ENCODE measurements at regions not wholly inside any gene's neighbourhood (a gene's known extent, or its start where the extent isn't known, plus 50 kb on each side); places are given as distances from the start of the nearest gene placed in this dataset.

- TF ChIP-seq, protein P1, sequence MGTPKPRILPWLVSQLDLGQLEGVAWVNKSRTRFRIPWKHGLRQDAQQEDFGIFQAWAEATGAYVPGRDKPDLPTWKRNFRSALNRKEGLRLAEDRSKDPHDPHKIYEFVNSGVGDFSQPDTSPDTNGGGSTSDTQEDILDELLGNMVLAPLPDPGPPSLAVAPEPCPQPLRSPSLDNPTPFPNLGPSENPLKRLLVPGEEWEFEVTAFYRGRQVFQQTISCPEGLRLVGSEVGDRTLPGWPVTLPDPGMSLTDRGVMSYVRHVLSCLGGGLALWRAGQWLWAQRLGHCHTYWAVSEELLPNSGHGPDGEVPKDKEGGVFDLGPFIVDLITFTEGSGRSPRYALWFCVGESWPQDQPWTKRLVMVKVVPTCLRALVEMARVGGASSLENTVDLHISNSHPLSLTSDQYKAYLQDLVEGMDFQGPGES (IDR thresholded peaks at IDR 0.05; ENCODE audit: low read depth, low read length), result no peak
- TF ChIP-seq, protein P2, sequence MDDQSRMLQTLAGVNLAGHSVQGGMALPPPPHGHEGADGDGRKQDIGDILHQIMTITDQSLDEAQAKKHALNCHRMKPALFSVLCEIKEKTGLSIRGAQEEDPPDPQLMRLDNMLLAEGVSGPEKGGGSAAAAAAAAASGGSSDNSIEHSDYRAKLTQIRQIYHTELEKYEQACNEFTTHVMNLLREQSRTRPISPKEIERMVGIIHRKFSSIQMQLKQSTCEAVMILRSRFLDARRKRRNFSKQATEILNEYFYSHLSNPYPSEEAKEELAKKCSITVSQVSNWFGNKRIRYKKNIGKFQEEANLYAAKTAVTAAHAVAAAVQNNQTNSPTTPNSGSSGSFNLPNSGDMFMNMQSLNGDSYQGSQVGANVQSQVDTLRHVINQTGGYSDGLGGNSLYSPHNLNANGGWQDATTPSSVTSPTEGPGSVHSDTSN (IDR thresholded peaks at IDR 0.05), result no peak
- TF ChIP-seq EP300 (IDR thresholded peaks at IDR 0.05; ENCODE audit: borderline replicate concordance in 1 of 2, low read depth in 1 of 2, low read length in 1 of 2) (no peak), EZH2phosphoT487 (IDR thresholded peaks at IDR 0.05; ENCODE audit: borderline replicate concordance, low read depth) (no peak), RFX5 (IDR thresholded peaks at IDR 0.05; ENCODE audit: low read length) (no peak), USF2 (IDR thresholded peaks at IDR 0.05; ENCODE audit: borderline replicate concordance, low read depth, low read length) (no peak), TCF12 (IDR thresholded peaks at IDR 0.05) (no peak)
Observed at GRCh38 chr21:35170818-35171217, 121.7 kb upstream of the RUNX1 start (continued).

GRCh38 chr21:35170244-35170643 is 121.1 kb upstream of the RUNX1 start:
- Histone ChIP-seq H3K4me3 (ENCODE audit: low read depth in 2 of 2, low read length in 1 of 2) (no peak overlapping the region), H3K9ac (no peak overlapping the region), H3K4me1 (ENCODE audit: control insufficient read depth in 1 of 2, insufficient read depth in 2 of 2, low read depth in 1 of 2, low read length in 1 of 2) (no peaks in the 10 kb centered on the region), H3F3A (replicated peaks; ENCODE audit: insufficient read depth) (no peaks in the 10 kb centered on the region), H2AFZ (ENCODE audit: low read depth) (no peak overlapping the region), H4K20me1 (ENCODE audit: insufficient read depth) (no peaks in the 10 kb centered on the region), H3K36me3 (replicated peaks in 1 of 2; ENCODE audit: control insufficient read depth in 1 of 2, insufficient read depth in 2 of 2, low read length in 1 of 2) (no peaks in the 10 kb centered on the region), H3K4me2 (no peak overlapping the region), H3K27ac (ENCODE audit: low read depth in 2 of 2, low read length in 1 of 2) (no peak overlapping the region), H3K27me3 (ENCODE audit: insufficient read depth) (no peaks in the 10 kb centered on the region), H3K9me3 (no peaks in the 10 kb centered on the region), H3K79me2 (ENCODE audit: insufficient read depth) (no peaks in the 10 kb centered on the region), H3K9me2 (no peaks in the 10 kb centered on the region)
- WGBS (ENCODE audit: low lambda C conversion rate), result 76% methylated on average over 1 of the region's 1 CpG
- POLR2A ChIA-PET, result no interaction called here
- no peak for DNase-seq
- CTCF ChIA-PET, result no interaction called here
- TF ChIP-seq FOSL2 (IDR thresholded peaks at IDR 0.05; ENCODE audit: borderline replicate concordance, low read depth), result no peak
- TF ChIP-seq ZBTB33 (IDR thresholded peaks at IDR 0.05; ENCODE audit: borderline replicate concordance, low read depth), result no peak
- no peak for TF ChIP-seq TEAD4 (IDR thresholded peaks at IDR 0.05; ENCODE audit: borderline replicate concordance, insufficient read depth)
- no peak for TF ChIP-seq EZH2phosphoT487 (IDR thresholded peaks at IDR 0.05; ENCODE audit: borderline replicate concordance, low read depth)
- TF ChIP-seq RXRA (IDR thresholded peaks at IDR 0.05; ENCODE audit: borderline replicate concordance, low read depth), result no peak
- TF ChIP-seq, protein P2 (IDR thresholded peaks at IDR 0.05), result no peak
- TF ChIP-seq YY1 (IDR thresholded peaks at IDR 0.05; ENCODE audit: low read depth), result no peak
- TF ChIP-seq FOXM1 (IDR thresholded peaks at IDR 0.05; ENCODE audit: low read depth), result no peak
- TF ChIP-seq TCF12 (IDR thresholded peaks at IDR 0.05), result no peak
- TF ChIP-seq REST (IDR thresholded peaks at IDR 0.05; ENCODE audit: low read depth, low read length), result no peak
- TF ChIP-seq CTCF (IDR thresholded peaks at IDR 0.05), result no peak
- TF ChIP-seq MEF2A (IDR thresholded peaks at IDR 0.05; ENCODE audit: borderline replicate concordance, low read depth), result no peak
- no peak for TF ChIP-seq RCOR1 (IDR thresholded peaks at IDR 0.05; ENCODE audit: low read length)
- no peak for TF ChIP-seq RAD21 (IDR thresholded peaks at IDR 0.05; ENCODE audit: low read length)

Data from SK-N-SH (cell line).